PC-9 (cell line): ENCODE measurements at regions not wholly inside any gene's neighbourhood (a gene's known extent, or its start where the extent isn't known, plus 50 kb on each side); places are given as distances from the start of the nearest gene placed in this dataset.

Source experiments
- BruUV-seq: library from RNA; stranded (reverse); fragments of 400-500 nt; replicated peaks from 2 replicates; lab custom pipeline; 2021; lab: Mats Ljungman, UMichigan
- CTCF ChIA-PET: fragments of 300-600 bp; sonication (Branson Sonifier 250); formaldehyde crosslinking; loops from one replicate; lab custom pipeline; 2022; ENCODE audit warnings: antibody characterized with exemption; lab: Charles Lee
- POLR2A ChIA-PET: fragments of 300-600 bp; sonication (Branson Sonifier 250); formaldehyde crosslinking; loops from one replicate; lab custom pipeline; 2022; ENCODE audit warnings: antibody characterized with exemption; ENCODE audit not compliant: unreplicated experiment; lab: Charles Lee
- DNase-seq, 2 experiments: peaks; one replicate each; pipeline versions ENCODE4 v3.0.0 to v3.0.0-alpha.2; 2015 to 2022; ENCODE audit warnings: mixed read lengths in 1 of 2
- H2AFZ ChIP-seq: fragments of 200-600 bp; sonication (generic); 2 replicates; pipeline ENCODE4 v1.8.1; 2017; ENCODE audit warnings: antibody characterized with exemption
- H3F3A ChIP-seq: fragments of 200-600 bp; sonication (generic); 2 replicates; pipeline ENCODE4 v1.8.1; 2017; ENCODE audit warnings: antibody characterized with exemption, mild to moderate bottlenecking, low read depth; ENCODE audit not compliant: insufficient read depth
- H3K27ac ChIP-seq: fragments of 200-600 bp; sonication (generic); 2 replicates; pipeline ENCODE4 v1.6.1; 2016; ENCODE audit warnings: mixed run types
- H3K27me3 ChIP-seq: fragments of 200-600 bp; sonication (generic); 2 replicates; pipeline ENCODE4 v1.6.1; 2016; ENCODE audit warnings: low read depth, mixed run types; ENCODE audit not compliant: insufficient read depth
- H3K36me3 ChIP-seq: fragments of 200-600 bp; sonication (generic); 2 replicates; pipeline ENCODE4 v1.6.1; 2016; ENCODE audit warnings: low read depth, mixed run types
- H3K4me1 ChIP-seq: fragments of 200-600 bp; sonication (generic); replicated peaks from 2 replicates; pipeline ENCODE4 v1.6.1; 2016; ENCODE audit warnings: mixed run types; ENCODE audit not compliant: insufficient read depth
- H3K4me2 ChIP-seq: fragments of 200-600 bp; sonication (generic); 2 replicates; pipeline ENCODE4 v1.6.1; 2017; ENCODE audit warnings: mixed run types
- H3K4me3 ChIP-seq: fragments of 200-600 bp; sonication (generic); 2 replicates; pipeline ENCODE4 v1.6.1; 2016; ENCODE audit warnings: mixed run types
- H3K79me2 ChIP-seq: fragments of 200-600 bp; sonication (generic); 2 replicates; pipeline ENCODE4 v1.6.1; 2017; ENCODE audit warnings: low read depth, mixed run types
- H3K9me2 ChIP-seq: fragments of 200-600 bp; sonication (generic); 2 replicates; pipeline ENCODE4 v1.8.1; 2017; ENCODE audit warnings: mild to moderate bottlenecking; ENCODE audit not compliant: insufficient read depth
- H3K9me3 ChIP-seq: fragments of 200-600 bp; sonication (generic); 2 replicates; pipeline ENCODE4 v1.8.1; 2016; ENCODE audit warnings: low read depth; ENCODE audit not compliant: insufficient read depth
- H4K20me1 ChIP-seq: fragments of 200-600 bp; sonication (generic); 2 replicates; pipeline ENCODE4 v1.8.1; 2017; ENCODE audit not compliant: insufficient read depth
- EZH2 ChIP-seq: fragments of 200-600 bp; sonication (generic); IDR thresholded peaks from 2 replicates; pipeline ENCODE4 v1.8.0; 2017; ENCODE audit warnings: antibody characterized with exemption, low read depth
- intact Hi-C: fragments of 100-400 bp; cut with micrococcal nuclease; formaldehyde crosslinking; loops from one replicate; pipeline ENCODE4 v1.10.0; 2022; ENCODE audit not compliant: unreplicated experiment
- TF ChIP-seq, protein P1 (sequence below): fragments of 200-600 bp; sonication (generic); conservative IDR thresholded peaks from 2 replicates; pipeline ENCODE4 v1.6.1; 2017; ENCODE audit warnings: mixed run types, antibody characterized with exemption, mild to moderate bottlenecking, moderate library complexity

GRCh38 chr4:179467878-179468277 lies 2025.6 kb upstream of the AGA start:
- no peaks in the 10 kb centered on the region for H3F3A ChIP-seq
- DNase-seq, result no peak
- no TSS peak for BruUV-seq
- ChIA-PET CTCF (no interaction called here), POLR2A (no interaction called here)
- H2AFZ ChIP-seq, result no peak overlapping the region
- no peaks in the 10 kb centered on the region for H4K20me1 ChIP-seq
- no peak overlapping the region for H3K27ac ChIP-seq
- no peaks in the 10 kb centered on the region for H3K36me3 ChIP-seq
- intact Hi-C loops, result no loop called here
- TF ChIP-seq EZH2, result no peak
- H3K4me2 ChIP-seq, result no peak overlapping the region
- no peaks in the 10 kb centered on the region for H3K9me2 ChIP-seq
- no peaks in the 10 kb centered on the region for H3K79me2 ChIP-seq
- 0 out of 2 replicates have a peak, but pooled peaks cover 8% of the 10 kb centered on the region for H3K4me1 ChIP-seq
- no peaks in the 10 kb centered on the region for H3K27me3 ChIP-seq
- H3K9me3 ChIP-seq, result no peaks in the 10 kb centered on the region
- no peak overlapping the region for H3K4me3 ChIP-seq

- Histone ChIP-seq H2AFZ (no peak overlapping the region), H3K9me3 (no peaks in the 10 kb centered on the region), H3K4me3 (no peak overlapping the region), H3K79me2 (no peaks in the 10 kb centered on the region), H3K4me1 (no peaks in the 10 kb centered on the region), H3K9me2 (no peaks in the 10 kb centered on the region), H3K36me3 (no peaks in the 10 kb centered on the region), H3K27ac (no peak overlapping the region), H3F3A (no peaks in the 10 kb centered on the region), H3K27me3 (no peaks in the 10 kb centered on the region), H4K20me1 (no peaks in the 10 kb centered on the region), H3K4me2 (no peak overlapping the region)
- no peak for DNase-seq
- intact Hi-C loops, result no loop called here
- TF ChIP-seq, protein P1, sequence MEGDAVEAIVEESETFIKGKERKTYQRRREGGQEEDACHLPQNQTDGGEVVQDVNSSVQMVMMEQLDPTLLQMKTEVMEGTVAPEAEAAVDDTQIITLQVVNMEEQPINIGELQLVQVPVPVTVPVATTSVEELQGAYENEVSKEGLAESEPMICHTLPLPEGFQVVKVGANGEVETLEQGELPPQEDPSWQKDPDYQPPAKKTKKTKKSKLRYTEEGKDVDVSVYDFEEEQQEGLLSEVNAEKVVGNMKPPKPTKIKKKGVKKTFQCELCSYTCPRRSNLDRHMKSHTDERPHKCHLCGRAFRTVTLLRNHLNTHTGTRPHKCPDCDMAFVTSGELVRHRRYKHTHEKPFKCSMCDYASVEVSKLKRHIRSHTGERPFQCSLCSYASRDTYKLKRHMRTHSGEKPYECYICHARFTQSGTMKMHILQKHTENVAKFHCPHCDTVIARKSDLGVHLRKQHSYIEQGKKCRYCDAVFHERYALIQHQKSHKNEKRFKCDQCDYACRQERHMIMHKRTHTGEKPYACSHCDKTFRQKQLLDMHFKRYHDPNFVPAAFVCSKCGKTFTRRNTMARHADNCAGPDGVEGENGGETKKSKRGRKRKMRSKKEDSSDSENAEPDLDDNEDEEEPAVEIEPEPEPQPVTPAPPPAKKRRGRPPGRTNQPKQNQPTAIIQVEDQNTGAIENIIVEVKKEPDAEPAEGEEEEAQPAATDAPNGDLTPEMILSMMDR, result no peak
- no peak for TF ChIP-seq EZH2
- POLR2A ChIA-PET, result no interaction called here
- BruUV-seq, result no TSS peak
- CTCF ChIA-PET, result no interaction called here
Observed at GRCh38 chr4:179472164-179472563, 2029.9 kb upstream of the AGA start.

DNA sequence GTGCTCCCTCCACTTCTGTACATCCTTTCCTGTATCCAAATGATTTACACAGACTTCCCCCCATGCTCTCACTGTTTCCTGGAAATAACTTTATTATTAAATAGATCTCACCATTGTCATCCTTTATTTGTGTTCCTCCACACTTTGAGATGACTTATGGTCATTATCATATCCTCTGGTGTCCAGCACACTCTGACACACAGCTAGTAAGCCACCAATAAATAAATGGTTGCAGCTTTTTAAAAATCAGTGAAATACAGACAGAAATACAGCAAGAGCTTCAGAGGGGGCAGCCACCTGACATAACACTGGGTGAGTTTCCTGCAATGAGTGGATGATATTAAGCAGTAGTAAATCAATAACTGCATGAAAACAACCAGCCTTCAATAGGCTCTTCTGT lies 2036.4 kb upstream of the AGA start:
- Histone ChIP-seq H3K79me2 (no peaks in the 10 kb centered on the region), H3K36me3 (no peaks in the 10 kb centered on the region), H3K27ac (no peak overlapping the region), H3K27me3 (no peaks in the 10 kb centered on the region), H3F3A (no peaks in the 10 kb centered on the region), H3K4me2 (no peak overlapping the region), H3K9me3 (no peaks in the 10 kb centered on the region), H3K4me1 (no peaks in the 10 kb centered on the region), H3K4me3 (no peak overlapping the region), H4K20me1 (no peaks in the 10 kb centered on the region), H2AFZ (no peak overlapping the region), H3K9me2 (no peaks in the 10 kb centered on the region)
- ChIA-PET CTCF (no interaction called here), POLR2A (no interaction called here)
- TF ChIP-seq, protein P1, result no peak
- no peak for TF ChIP-seq EZH2
- BruUV-seq, result no TSS peak
- intact Hi-C loops, result no loop called here
- no peak for DNase-seq

- Histone ChIP-seq H2AFZ (no peak overlapping the region), H3K79me2 (no peaks in the 10 kb centered on the region), H3K36me3 (no peaks in the 10 kb centered on the region), H3K4me1 (no peaks in the 10 kb centered on the region), H3K27me3 (no peaks in the 10 kb centered on the region), H4K20me1 (no peaks in the 10 kb centered on the region), H3K4me3 (no peak overlapping the region), H3F3A (no peaks in the 10 kb centered on the region), H3K27ac (no peak overlapping the region), H3K4me2 (no peak overlapping the region), H3K9me2 (no peaks in the 10 kb centered on the region), H3K9me3 (no peaks in the 10 kb centered on the region)
- no peak for DNase-seq
- no TSS peak for BruUV-seq
- ChIA-PET POLR2A (no interaction called here), CTCF (no interaction called here)
- no peak for TF ChIP-seq EZH2
- TF ChIP-seq, protein P1, result no peak
- intact Hi-C loops, result no loop called here
Observed at GRCh38 chr4:179485781-179486180, 2043.5 kb upstream of the AGA start.
